IPS-20b (cell line): ENCODE measurements at regions not wholly inside any gene's neighbourhood (a gene's known extent, or its start where the extent isn't known, plus 50 kb on each side); places are given as distances from the start of the nearest gene placed in this dataset.

Experiments
- H3K27ac ChIP-seq: one replicate; pipeline ENCODE4 v1.5.1; 2013; ENCODE audit warnings: low read length
- H3K27me3 ChIP-seq: 2 replicates; pipeline ENCODE4 v1.6.1; 2013; ENCODE audit warnings: mild to moderate bottlenecking, low read length, inconsistent platforms; ENCODE audit not compliant: insufficient read depth
- H3K36me3 ChIP-seq: 2 replicates; pipeline ENCODE4 v1.6.1; 2013; ENCODE audit warnings: low read depth, mild to moderate bottlenecking, inconsistent platforms, low read length, moderate library complexity; ENCODE audit not compliant: insufficient read depth
- H3K4me1 ChIP-seq: 2 replicates; pipeline ENCODE4 v1.6.1; 2013; ENCODE audit warnings: mild to moderate bottlenecking, control low read depth, inconsistent platforms, low read length, moderate library complexity; ENCODE audit not compliant: insufficient read depth
- H3K4me3 ChIP-seq: 2 replicates; pipeline ENCODE4 v1.5.1; 2013; ENCODE audit warnings: mild to moderate bottlenecking, low read length, inconsistent platforms
- H3K9ac ChIP-seq: 2 replicates; pipeline ENCODE4 v1.6.1; 2013; ENCODE audit warnings: low read depth, mild to moderate bottlenecking, inconsistent platforms, low read length, moderate library complexity
- H3K9me3 ChIP-seq: 2 replicates; pipeline ENCODE4 v1.6.1; 2013; ENCODE audit warnings: mild to moderate bottlenecking, low read depth, low read length, inconsistent platforms; ENCODE audit not compliant: insufficient read depth

DNA sequence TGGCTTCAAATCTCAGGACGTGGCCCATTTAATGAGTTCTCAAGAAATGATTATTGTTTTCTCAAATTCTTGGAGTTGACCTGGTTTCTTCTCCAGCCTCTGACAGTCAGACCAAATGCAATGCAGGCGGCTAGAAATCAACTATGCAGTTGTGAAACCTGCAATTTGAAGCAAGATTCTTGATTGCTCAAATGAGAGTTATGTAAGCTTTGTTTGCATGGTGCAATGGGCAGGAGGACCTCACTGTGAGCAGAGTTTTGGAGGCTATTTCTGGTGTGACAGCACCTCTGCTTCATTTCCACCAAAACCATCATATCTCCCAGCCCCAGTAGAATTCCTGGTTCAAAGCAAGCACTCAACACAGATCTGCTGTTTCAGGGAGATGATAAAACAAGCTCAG, 500.0 kb upstream of the KLF4 start:
- H3K4me3 ChIP-seq: no peak overlapping the region
- H3K27ac ChIP-seq: no peak overlapping the region
- H3K9ac ChIP-seq: no peak overlapping the region
- no peaks in the 10 kb centered on the region for H3K9me3 ChIP-seq
- H3K27me3 ChIP-seq: no peaks in the 10 kb centered on the region
- no peaks in the 10 kb centered on the region for H3K4me1 ChIP-seq
- no peaks in the 10 kb centered on the region for H3K36me3 ChIP-seq

DNA sequence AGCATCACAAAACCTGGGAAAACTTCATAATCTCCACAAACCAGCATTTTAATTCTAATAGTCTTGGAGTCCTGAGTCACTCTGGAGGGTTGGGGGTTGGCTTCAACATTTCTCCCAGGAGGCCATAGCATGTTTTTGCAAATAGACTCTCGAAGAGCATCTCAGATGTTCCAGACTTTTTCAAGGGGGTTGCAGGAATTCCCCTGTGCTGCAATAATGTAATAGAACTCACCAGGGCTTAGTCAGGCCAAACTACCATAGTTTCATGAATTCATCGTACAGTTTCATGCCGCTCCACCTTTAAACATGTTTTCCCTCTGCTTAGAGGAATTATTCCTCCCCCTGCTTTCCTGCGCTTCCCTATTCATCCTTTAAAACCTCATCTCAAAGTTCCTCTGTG, 499.5 kb upstream of the KLF4 start:
- Histone ChIP-seq H3K4me3 (no peak overlapping the region), H3K9me3 (no peaks in the 10 kb centered on the region), H3K27ac (no peak overlapping the region), H3K4me1 (no peaks in the 10 kb centered on the region), H3K36me3 (no peaks in the 10 kb centered on the region), H3K27me3 (no peaks in the 10 kb centered on the region), H3K9ac (no peak overlapping the region)

DNA sequence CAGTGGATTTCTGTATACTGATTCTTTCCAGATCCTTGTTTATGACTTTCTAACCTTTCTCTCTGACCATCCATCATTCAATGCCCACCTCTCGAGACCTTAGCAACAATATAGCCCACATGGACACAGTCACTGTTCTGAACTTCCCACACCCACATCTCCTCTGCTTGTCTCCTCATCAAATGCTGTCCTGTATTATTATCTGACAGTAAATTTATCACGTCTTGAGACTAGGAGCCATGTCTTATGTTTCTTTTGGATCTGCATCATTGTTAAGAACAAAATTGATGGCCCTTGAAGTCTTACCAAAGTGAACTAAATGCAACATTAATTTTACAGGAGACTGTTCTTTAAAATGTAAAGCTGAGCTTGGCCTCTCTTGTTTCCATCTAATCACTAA, 495.4 kb upstream of the KLF4 start:
- H3K9ac ChIP-seq: no peak overlapping the region
- no peak overlapping the region for H3K4me3 ChIP-seq
- H3K27me3 ChIP-seq: no peaks in the 10 kb centered on the region
- no peak overlapping the region for H3K27ac ChIP-seq
- no peaks in the 10 kb centered on the region for H3K36me3 ChIP-seq
- H3K9me3 ChIP-seq: no peaks in the 10 kb centered on the region
- no peaks in the 10 kb centered on the region for H3K4me1 ChIP-seq

DNA sequence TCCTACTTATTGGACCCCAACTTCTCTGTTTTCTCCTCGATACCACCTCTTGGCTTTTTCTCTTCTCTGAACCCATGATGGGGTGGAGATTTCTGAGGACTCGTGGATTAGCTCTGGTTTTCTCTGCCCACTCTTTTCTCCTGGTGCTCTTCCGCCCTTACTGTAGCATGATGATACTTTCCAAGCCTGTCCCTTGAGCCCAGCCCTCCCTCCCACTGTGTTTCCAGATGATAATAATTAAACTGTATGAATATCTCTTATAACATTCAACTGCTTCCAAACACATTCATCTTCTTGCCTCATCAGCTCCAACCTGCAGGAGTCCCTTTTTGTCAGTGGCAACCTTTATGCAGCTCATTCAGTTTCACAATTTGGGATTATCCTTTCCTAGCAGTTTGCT, 494.2 kb upstream of the KLF4 start:
- no peak overlapping the region for H3K27ac ChIP-seq
- H3K27me3 ChIP-seq: no peaks in the 10 kb centered on the region
- no peak overlapping the region for H3K4me3 ChIP-seq
- no peaks in the 10 kb centered on the region for H3K4me1 ChIP-seq
- no peak overlapping the region for H3K9ac ChIP-seq
- no peaks in the 10 kb centered on the region for H3K9me3 ChIP-seq
- H3K36me3 ChIP-seq: no peaks in the 10 kb centered on the region

DNA sequence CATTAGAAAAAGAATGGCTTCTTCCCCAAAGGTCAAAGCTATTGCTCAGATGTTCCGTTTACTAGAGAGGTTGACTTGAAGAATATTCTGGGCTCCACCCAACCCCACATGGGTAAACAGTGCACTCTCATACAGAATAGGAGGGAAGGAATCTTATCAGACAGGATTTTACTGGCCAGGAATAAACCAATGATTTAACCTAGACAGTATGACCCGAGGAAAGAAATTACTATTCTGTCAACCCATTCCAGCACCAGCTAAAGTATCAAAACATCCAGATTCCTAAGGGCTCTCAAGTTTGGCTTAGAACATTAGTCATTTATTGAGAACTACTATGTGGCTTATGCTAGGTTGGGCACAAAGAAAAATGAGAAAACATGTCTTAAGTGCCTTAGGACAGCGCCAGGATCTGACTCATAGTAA, 493.6 kb upstream of the KLF4 start:
- H3K4me1 ChIP-seq: no peaks in the 10 kb centered on the region
- no peak overlapping the region for H3K27ac ChIP-seq
- H3K9me3 ChIP-seq: no peaks in the 10 kb centered on the region
- H3K36me3 ChIP-seq: no peaks in the 10 kb centered on the region
- H3K27me3 ChIP-seq: no peaks in the 10 kb centered on the region
- no peak overlapping the region for H3K9ac ChIP-seq
- H3K4me3 ChIP-seq: no peak overlapping the region

DNA sequence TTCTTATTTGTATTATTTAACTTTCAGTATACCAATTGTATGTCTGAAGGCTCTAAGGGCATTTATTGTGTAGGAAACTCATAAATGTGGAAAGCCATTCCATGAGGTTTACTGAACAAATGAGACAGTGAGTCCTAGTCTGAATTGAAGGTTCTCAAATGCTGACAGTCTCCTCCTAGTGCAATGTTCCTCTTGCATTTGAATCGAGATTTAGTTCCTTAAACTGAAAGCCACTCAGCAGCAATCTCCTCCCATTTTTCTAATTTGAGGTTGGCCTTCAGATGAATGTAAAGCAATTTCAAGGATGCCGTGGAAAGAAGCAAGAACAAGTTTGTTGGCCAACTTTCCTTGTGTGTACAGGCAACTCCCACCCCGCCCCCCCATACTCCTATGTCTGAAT, 493.2 kb upstream of the KLF4 start:
- no peaks in the 10 kb centered on the region for H3K9me3 ChIP-seq
- H3K4me3 ChIP-seq: no peak overlapping the region
- no peak overlapping the region for H3K27ac ChIP-seq
- H3K36me3 ChIP-seq: no peaks in the 10 kb centered on the region
- H3K4me1 ChIP-seq: no peaks in the 10 kb centered on the region
- no peaks in the 10 kb centered on the region for H3K27me3 ChIP-seq
- H3K9ac ChIP-seq: no peak overlapping the region

DNA sequence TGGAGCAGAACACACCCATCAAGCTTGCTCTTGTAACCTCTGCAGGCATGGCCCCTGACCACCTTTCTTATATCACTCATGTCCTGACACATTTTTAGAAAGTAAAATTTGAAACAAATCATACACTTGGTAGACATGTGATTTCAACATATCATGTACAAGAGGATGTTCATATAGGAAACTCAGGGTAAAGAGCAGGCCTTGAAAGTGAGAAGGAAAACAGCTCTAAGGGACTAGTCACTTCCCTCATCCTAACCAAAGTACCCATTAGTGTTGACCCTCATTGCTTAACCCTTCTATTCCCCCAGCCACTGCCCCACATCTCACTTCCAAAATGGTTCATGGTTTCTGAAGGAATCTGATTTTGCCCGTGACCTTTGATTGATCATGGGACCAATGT, 492.4 kb upstream of the KLF4 start:
- Histone ChIP-seq H3K4me3 (no peak overlapping the region), H3K9me3 (no peaks in the 10 kb centered on the region), H3K27ac (no peak overlapping the region), H3K9ac (no peak overlapping the region), H3K36me3 (no peaks in the 10 kb centered on the region), H3K27me3 (no peaks in the 10 kb centered on the region), H3K4me1 (peaks cover 3% of the 10 kb centered on the region; the same call in 1 of the 2 replicates)

DNA sequence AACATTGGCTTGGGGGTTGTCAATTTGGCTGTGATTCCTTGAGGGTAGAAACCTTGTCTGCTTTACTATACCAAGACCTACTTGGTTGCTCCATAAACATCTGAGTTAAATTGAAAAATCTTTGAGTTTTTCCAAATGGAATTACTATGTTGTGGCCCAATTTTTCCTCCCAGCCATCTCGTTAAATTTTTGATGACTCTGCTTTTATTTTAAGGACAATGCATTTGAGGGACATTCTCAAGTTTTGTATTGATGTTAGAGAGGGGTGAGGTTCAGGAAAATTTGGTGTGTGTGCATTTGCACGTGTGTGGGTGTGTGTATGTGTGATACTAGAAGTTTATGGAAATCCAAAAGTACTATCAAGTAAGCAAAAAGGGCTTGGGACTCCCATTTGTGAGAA, 491.4 kb upstream of the KLF4 start:
- Histone ChIP-seq H3K4me1 (peaks cover 6% of the 10 kb centered on the region; the same call in 1 of the 2 replicates), H3K36me3 (no peaks in the 10 kb centered on the region), H3K9me3 (no peaks in the 10 kb centered on the region), H3K4me3 (no peak overlapping the region), H3K27ac (no peak overlapping the region), H3K9ac (no peak overlapping the region), H3K27me3 (no peaks in the 10 kb centered on the region)

DNA sequence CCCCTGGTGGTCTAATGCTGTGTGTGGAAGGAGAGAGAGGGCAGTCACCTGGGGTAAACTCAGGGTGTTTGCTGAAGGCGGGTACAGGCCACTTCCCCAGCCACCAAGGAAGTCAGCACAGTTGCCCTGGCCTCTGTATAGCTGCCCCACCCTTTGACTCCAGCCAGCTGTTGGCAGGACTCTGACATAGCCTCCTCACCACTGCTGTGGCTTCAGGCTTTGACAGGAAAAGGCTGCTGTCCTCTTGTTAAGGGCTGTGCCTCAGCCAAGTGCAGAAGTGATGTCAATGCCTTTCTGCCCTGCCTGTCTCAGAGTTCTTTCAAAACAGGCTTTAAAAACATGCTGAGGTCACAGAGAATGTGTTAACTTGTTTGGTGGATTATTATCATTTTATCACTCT, 487.2 kb upstream of the KLF4 start:
- no peak overlapping the region for H3K9ac ChIP-seq
- no peak overlapping the region for H3K4me3 ChIP-seq
- no peaks in the 10 kb centered on the region for H3K36me3 ChIP-seq
- H3K27me3 ChIP-seq: no peaks in the 10 kb centered on the region
- no peak overlapping the region for H3K27ac ChIP-seq
- H3K4me1 ChIP-seq: peaks cover 6% of the 10 kb centered on the region; the same call in 1 of the 2 replicates
- H3K9me3 ChIP-seq: no peaks in the 10 kb centered on the region

DNA sequence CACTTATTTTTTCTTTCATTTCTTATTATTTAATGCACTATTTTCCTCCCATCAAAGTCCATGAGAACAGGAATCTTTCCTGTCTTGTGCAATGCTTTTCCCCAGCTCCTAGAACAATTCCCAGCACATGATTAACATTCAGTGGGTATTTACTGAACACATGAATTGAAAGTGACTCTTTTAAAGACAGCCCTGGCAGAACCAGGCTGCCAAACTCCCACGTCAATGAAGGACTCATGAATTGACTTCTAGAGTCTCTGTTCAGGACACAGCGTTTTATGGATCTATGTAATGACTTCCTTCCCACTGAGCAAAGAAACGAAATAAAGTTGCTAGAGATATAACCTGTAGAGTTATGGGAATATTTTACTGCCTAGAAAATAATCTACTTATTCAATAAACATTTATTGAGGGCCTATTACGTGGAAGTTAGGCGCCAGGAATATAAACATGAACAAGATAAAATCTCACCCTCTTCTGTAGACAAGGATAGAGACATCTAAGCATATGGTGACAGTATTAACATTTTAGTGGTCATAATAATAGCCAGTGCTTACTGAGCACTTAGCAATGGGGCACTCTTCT, 485.9 kb upstream of the KLF4 start:
- Histone ChIP-seq H3K4me1 (peaks cover 6% of the 10 kb centered on the region; the same call in 1 of the 2 replicates), H3K4me3 (no peak overlapping the region), H3K9ac (no peak overlapping the region), H3K9me3 (no peaks in the 10 kb centered on the region), H3K27me3 (no peaks in the 10 kb centered on the region), H3K27ac (no peak overlapping the region), H3K36me3 (no peaks in the 10 kb centered on the region)

DNA sequence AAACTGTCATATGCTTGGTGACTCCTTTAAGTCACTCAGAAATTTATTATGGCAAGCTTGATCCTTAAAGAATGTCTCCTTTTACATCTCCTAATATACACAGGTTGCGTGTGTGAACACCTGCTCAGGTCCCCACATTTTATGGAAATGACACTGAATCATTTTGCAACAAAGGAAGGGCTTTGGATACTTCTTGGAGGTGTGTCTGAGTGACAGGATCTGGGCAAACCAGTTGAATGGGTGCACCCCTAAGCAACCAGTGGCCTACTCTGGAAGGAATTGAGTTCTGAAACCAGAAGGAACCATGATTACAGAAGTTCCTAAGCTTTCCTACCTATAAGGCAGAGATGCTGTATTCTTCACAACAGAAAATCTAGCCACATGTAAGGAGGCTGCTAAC, 483.9 kb upstream of the KLF4 start:
- Histone ChIP-seq H3K9ac (no peak overlapping the region), H3K27ac (no peak overlapping the region), H3K36me3 (no peaks in the 10 kb centered on the region), H3K27me3 (no peaks in the 10 kb centered on the region), H3K4me1 (peaks cover 8% of the 10 kb centered on the region; the same call in 1 of the 2 replicates), H3K4me3 (no peak overlapping the region), H3K9me3 (no peaks in the 10 kb centered on the region)

DNA sequence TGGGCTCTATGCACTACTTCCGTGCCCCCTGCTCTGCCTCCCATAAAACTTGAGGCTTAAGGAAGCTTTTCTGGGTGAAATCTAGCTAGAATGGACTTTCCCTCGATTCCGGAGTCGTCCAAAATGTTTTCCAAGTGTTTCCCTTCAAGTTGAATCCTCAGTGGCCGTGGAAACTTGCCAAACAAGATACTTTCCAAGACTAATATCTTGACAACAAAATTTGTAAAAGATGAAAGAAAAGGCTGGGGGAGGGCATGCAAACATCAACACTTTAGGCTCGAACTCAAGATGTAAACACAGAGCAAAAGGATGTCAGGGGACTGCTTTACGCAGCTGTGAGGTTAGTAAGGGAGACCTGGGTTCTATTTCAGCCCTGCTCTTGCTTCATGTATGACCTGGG, 482.8 kb upstream of the KLF4 start:
- Histone ChIP-seq H3K27me3 (no peaks in the 10 kb centered on the region), H3K4me3 (no peak overlapping the region), H3K27ac (no peak overlapping the region), H3K4me1 (peaks cover 8% of the 10 kb centered on the region; the same call in 1 of the 2 replicates), H3K9ac (no peak overlapping the region), H3K36me3 (no peaks in the 10 kb centered on the region), H3K9me3 (no peaks in the 10 kb centered on the region)
